SU-DHL-6 (cell line): ENCODE measurements at regions not wholly inside any gene's neighbourhood (a gene's known extent, or its start where the extent isn't known, plus 50 kb on each side); places are given as distances from the start of the nearest gene placed in this dataset.

ENCODE experiments used
- H2AFZ ChIP-seq: fragments of 200-600 bp; sonication (generic); 2 replicates; pipeline ENCODE4 v1.6.1; 2014; ENCODE audit warnings: low read depth, mild to moderate bottlenecking, moderate library complexity, mixed read lengths, antibody characterized with exemption, low read length; ENCODE audit not compliant: severe bottlenecking
- H3F3A ChIP-seq: fragments of 200-600 bp; shearing (Covaris generic); 2 replicates; pipeline ENCODE4 v1.6.0; 2016; ENCODE audit warnings: antibody characterized with exemption, mild to moderate bottlenecking; ENCODE audit not compliant: insufficient read depth
- H3K27ac ChIP-seq: fragments of 200-600 bp; sonication (generic); 2 replicates; pipeline ENCODE4 v1.5.1; 2016; ENCODE audit warnings: low read depth, mild to moderate bottlenecking, low read length, moderate library complexity, mixed read lengths
- H3K27me3 ChIP-seq: fragments of 200-600 bp; sonication (generic), shearing (Covaris generic); 2 replicates; pipeline ENCODE4 v1.6.0; 2014; ENCODE audit warnings: mild to moderate bottlenecking, low read length
- H3K36me3 ChIP-seq: fragments of 200-600 bp; sonication (generic); 2 replicates; pipeline ENCODE4 v1.6.1; 2014; ENCODE audit warnings: mild to moderate bottlenecking, low read length, mixed read lengths
- H3K4me2 ChIP-seq: fragments of 300-600, 200-600 bp; shearing (Covaris generic), sonication (generic); 2 replicates; pipeline ENCODE4 v1.6.0; 2014; ENCODE audit warnings: low read length, low read depth, mild to moderate bottlenecking; ENCODE audit not compliant: poor library complexity, severe bottlenecking
- H3K4me3 ChIP-seq: fragments of 200-600 bp; sonication (generic); 2 replicates; pipeline ENCODE4 v1.5.1; 2014; ENCODE audit warnings: antibody characterized with exemption, low read length, mild to moderate bottlenecking, mixed read lengths; ENCODE audit not compliant: insufficient read depth, poor library complexity, severe bottlenecking
- H3K79me2 ChIP-seq: fragments of 200-600 bp; sonication (generic); 2 replicates; pipeline ENCODE4 v1.6.1; 2014; ENCODE audit warnings: mild to moderate bottlenecking, low read length, moderate library complexity; ENCODE audit not compliant: insufficient read depth
- H3K9ac ChIP-seq: fragments of 200-600 bp; sonication (generic); 2 replicates; pipeline ENCODE4 v1.7.0; 2014; ENCODE audit warnings: mild to moderate bottlenecking, low read length
- H3K9me2 ChIP-seq: fragments of 200-600 bp; sonication (generic); replicated peaks from 2 replicates; pipeline ENCODE4 v1.6.1; 2014; ENCODE audit warnings: low read length; ENCODE audit not compliant: insufficient read depth
- H3K9me3 ChIP-seq: fragments of 200-600 bp; sonication (generic); 2 replicates; pipeline ENCODE4 v1.6.1; 2014; ENCODE audit warnings: low read length, mixed read lengths; ENCODE audit not compliant: insufficient read depth
- H4K20me1 ChIP-seq: fragments of 200-600 bp; sonication (generic); 2 replicates; pipeline ENCODE4 v1.6.1; 2014; ENCODE audit warnings: low read depth, mild to moderate bottlenecking, antibody characterized with exemption, low read length, moderate library complexity, mixed read lengths
- CTCF ChIP-seq: fragments of 200-600 bp; sonication (generic); IDR thresholded peaks from one replicate; pipeline ENCODE4 v1.5.1; 2017; ENCODE audit warnings: antibody characterized with exemption, mild to moderate bottlenecking, low read length, moderate library complexity; ENCODE audit not compliant: insufficient read depth, poor library complexity, severe bottlenecking
- EZH2phosphoT487 ChIP-seq: fragments of 200-600 bp; sonication (generic), shearing (Covaris generic); conservative IDR thresholded peaks from 2 replicates; pipeline ENCODE4 v1.6.1; 2018; ENCODE audit warnings: mild to moderate bottlenecking, antibody characterized with exemption, low read length, moderate library complexity, mixed read lengths

GRCh38 chr9:87389936-87390335, 107.7 kb upstream of the DAPK1 start:
- Histone ChIP-seq H3K4me3 (no peak overlapping the region), H3K9ac (no peak overlapping the region), H3K36me3 (no peaks in the 10 kb centered on the region), H3K27me3 (no peaks in the 10 kb centered on the region), H3K27ac (no peak overlapping the region), H3K9me2 (no peaks in the 10 kb centered on the region), H2AFZ (no peak overlapping the region), H3F3A (no peaks in the 10 kb centered on the region), H3K79me2 (no peaks in the 10 kb centered on the region), H3K9me3 (no peaks in the 10 kb centered on the region), H4K20me1 (no peaks in the 10 kb centered on the region), H3K4me2 (no peak overlapping the region)
- TF ChIP-seq EZH2phosphoT487 (no peak), CTCF (no peak)

- no peaks in the 10 kb centered on the region for H3K9me3 ChIP-seq
- H3K9ac ChIP-seq: no peak overlapping the region
- H3F3A ChIP-seq: no peaks in the 10 kb centered on the region
- no peaks in the 10 kb centered on the region for H3K36me3 ChIP-seq
- no peak overlapping the region for H3K27ac ChIP-seq
- H3K4me2 ChIP-seq: no peak overlapping the region
- H2AFZ ChIP-seq: no peak overlapping the region
- H3K9me2 ChIP-seq: no peaks in the 10 kb centered on the region
- H3K79me2 ChIP-seq: no peaks in the 10 kb centered on the region
- H3K27me3 ChIP-seq: no peaks in the 10 kb centered on the region
- TF ChIP-seq EZH2phosphoT487 (no peak), CTCF (no peak)
- H3K4me3 ChIP-seq: no peak overlapping the region
- H4K20me1 ChIP-seq: no peaks in the 10 kb centered on the region
Observed at GRCh38 chr9:87390361-87390760, 107.3 kb upstream of the DAPK1 start.

GRCh38 chr9:87392086-87392485, 105.6 kb upstream of the DAPK1 start:
- H3K9me2 ChIP-seq: no peaks in the 10 kb centered on the region
- no peak overlapping the region for H3K4me3 ChIP-seq
- no peak overlapping the region for H3K27ac ChIP-seq
- H3K4me2 ChIP-seq: no peak overlapping the region
- H3K27me3 ChIP-seq: no peaks in the 10 kb centered on the region
- no peaks in the 10 kb centered on the region for H3K9me3 ChIP-seq
- no peaks in the 10 kb centered on the region for H3F3A ChIP-seq
- no peaks in the 10 kb centered on the region for H3K79me2 ChIP-seq
- H2AFZ ChIP-seq: no peak overlapping the region
- no peaks in the 10 kb centered on the region for H3K36me3 ChIP-seq
- no peaks in the 10 kb centered on the region for H4K20me1 ChIP-seq
- no peak overlapping the region for H3K9ac ChIP-seq
- no peak for TF ChIP-seq CTCF
- TF ChIP-seq EZH2phosphoT487: no peak
